Subcutaneous abdominal adipose tissue (tissue), 5 donors: ENCODE measurements at regions not wholly inside any gene's neighbourhood (a gene's known extent, or its start where the extent isn't known, plus 50 kb on each side); places are given as distances from the start of the nearest gene placed in this dataset.

ENCODE experiments used
- H3K27ac ChIP-seq: one replicate; pipeline ENCODE4 v1.7.0; 2013; ENCODE audit warnings: low read depth, mild to moderate bottlenecking, inconsistent platforms, low read length, moderate library complexity
- H3K27me3 ChIP-seq, 5 donors: one replicate each; pipeline ENCODE4 v1.7.0; 2013; ENCODE audit warnings: low read length in 5 of 5, inconsistent platforms in 1 of 5; ENCODE audit not compliant: control insufficient read depth in 5 of 5, insufficient read depth in 4 of 5
- H3K36me3 ChIP-seq, 5 donors: one replicate each; pipeline ENCODE4 v1.7.0; 2013; ENCODE audit warnings: low read length in 5 of 5; ENCODE audit not compliant: control insufficient read depth in 5 of 5, insufficient read depth in 5 of 5
- H3K4me1 ChIP-seq, 5 donors: one replicate each; pipeline ENCODE4 v1.7.0; 2013; ENCODE audit warnings: low read length in 5 of 5, mild to moderate bottlenecking in 3 of 5, moderate library complexity in 1 of 5; ENCODE audit not compliant: control insufficient read depth in 5 of 5, insufficient read depth in 5 of 5
- H3K4me3 ChIP-seq, 5 donors: one replicate each; pipeline ENCODE4 v1.7.0; 2013; ENCODE audit warnings: low read length in 5 of 5, low read depth in 1 of 5
- H3K9ac ChIP-seq, 5 donors: one replicate each; pipeline ENCODE4 v1.7.0; 2013; ENCODE audit warnings: low read length in 5 of 5, mild to moderate bottlenecking in 4 of 5, moderate library complexity in 3 of 5
- H3K9me3 ChIP-seq, 5 donors: one replicate each; pipeline ENCODE4 v1.7.0; 2013; ENCODE audit warnings: low read length in 5 of 5; ENCODE audit not compliant: control insufficient read depth in 5 of 5
- donor health status: healthy.
- donor health status: healthy.
- donor health status: healthy.
- donor health status: healthy.
- donor health status: healthy.

GRCh38 chr7:84700563-84701370 lies 486.1 kb downstream of the SEMA3D start:
- Histone ChIP-seq H3K9me3 (no peaks in the 10 kb centered on the region), H3K4me1 (no peaks in the 10 kb centered on the region), H3K36me3 (no peaks in the 10 kb centered on the region), H3K27ac (no peak overlapping the region), H3K9ac (no peak overlapping the region), H3K4me3 (no peak overlapping the region), H3K27me3 (no peaks in the 10 kb centered on the region)

- no peak overlapping the region for H3K27ac ChIP-seq
- peaks cover 0 to 2% (median 0%) of the 10 kb centered on the region in 5 donors for H3K9me3 ChIP-seq
- H3K4me3 ChIP-seq = no peak overlapping the region
- no peak overlapping the region for H3K9ac ChIP-seq
- H3K4me1 ChIP-seq = no peaks in the 10 kb centered on the region
- H3K27me3 ChIP-seq = no peaks in the 10 kb centered on the region
- H3K36me3 ChIP-seq = no peaks in the 10 kb centered on the region
Measured at GRCh38 chr7:84697506-84697905, 489.4 kb downstream of the SEMA3D start.

GRCh38 chr7:84693483-84693882 lies 493.4 kb downstream of the SEMA3D start:
- Histone ChIP-seq H3K4me3 (no peak overlapping the region), H3K9me3 (peaks cover 0 to 2% (median 0%) of the 10 kb centered on the region in 5 donors), H3K36me3 (no peaks in the 10 kb centered on the region), H3K9ac (no peak overlapping the region), H3K27ac (no peak overlapping the region), H3K27me3 (no peaks in the 10 kb centered on the region), H3K4me1 (no peaks in the 10 kb centered on the region)

- Histone ChIP-seq H3K27me3 (no peaks in the 10 kb centered on the region), H3K27ac (no peak overlapping the region), H3K9me3 (no peaks in the 10 kb centered on the region), H3K4me3 (no peak overlapping the region), H3K36me3 (no peaks in the 10 kb centered on the region), H3K9ac (no peak overlapping the region), H3K4me1 (no peaks in the 10 kb centered on the region)
Measured at GRCh38 chr7:84688671-84689070, 494.1 kb upstream of the SEMA3A start.

GRCh38 chr7:84686373-84686772 lies 491.8 kb upstream of the SEMA3A start:
- no peaks in the 10 kb centered on the region for H3K36me3 ChIP-seq
- no peak overlapping the region for H3K27ac ChIP-seq
- no peak overlapping the region for H3K9ac ChIP-seq
- no peaks in the 10 kb centered on the region for H3K27me3 ChIP-seq
- no peaks in the 10 kb centered on the region for H3K4me1 ChIP-seq
- H3K9me3 ChIP-seq = no peaks in the 10 kb centered on the region
- H3K4me3 ChIP-seq = no peak overlapping the region

- no peaks in the 10 kb centered on the region for H3K36me3 ChIP-seq
Measured at GRCh38 chr7:84684836-84685480, 490.4 kb upstream of the SEMA3A start.

GRCh38 chr7:84682543-84682942 lies 488.0 kb upstream of the SEMA3A start:
- H3K9me3 ChIP-seq = no peaks in the 10 kb centered on the region
- no peak overlapping the region for H3K27ac ChIP-seq
- H3K4me3 ChIP-seq = no peak overlapping the region
- peaks cover 0 to 2% (median 0%) of the 10 kb centered on the region in 5 donors for H3K4me1 ChIP-seq
- H3K9ac ChIP-seq = no peak overlapping the region
- no peaks in the 10 kb centered on the region for H3K36me3 ChIP-seq
- no peaks in the 10 kb centered on the region for H3K27me3 ChIP-seq

More at GRCh38 chr7:84684836-84685480, 490.4 kb upstream of the SEMA3A start:
- Histone ChIP-seq H3K27me3 (no peaks in the 10 kb centered on the region), H3K4me3 (no peak overlapping the region), H3K27ac (no peak overlapping the region), H3K4me1 (no peaks in the 10 kb centered on the region), H3K9ac (no peak overlapping the region), H3K9me3 (no peaks in the 10 kb centered on the region)

- no peak overlapping the region for H3K9ac ChIP-seq
- H3K27ac ChIP-seq = no peak overlapping the region
Measured at GRCh38 chr7:84678841-84679240, 484.3 kb upstream of the SEMA3A start.

GRCh38 chr7:84677117-84677732 lies 482.6 kb upstream of the SEMA3A start:
- no peaks in the 10 kb centered on the region for H3K36me3 ChIP-seq
- peaks cover 0 to 6% (median 3%) of the 10 kb centered on the region in 5 donors for H3K4me1 ChIP-seq
- no peak overlapping the region for H3K27ac ChIP-seq

More at GRCh38 chr7:84678841-84679240, 484.3 kb upstream of the SEMA3A start:
- Histone ChIP-seq H3K27me3 (no peaks in the 10 kb centered on the region), H3K4me1 (peaks cover 0 to 6% (median 3%) of the 10 kb centered on the region in 5 donors), H3K36me3 (no peaks in the 10 kb centered on the region), H3K9me3 (no peaks in the 10 kb centered on the region), H3K4me3 (no peak overlapping the region)

GRCh38 chr7:84675633-84676034 lies 481.0 kb upstream of the SEMA3A start:
- peaks cover 0 to 6% (median 5%) of the 10 kb centered on the region in 5 donors for H3K4me1 ChIP-seq
- no peak overlapping the region for H3K4me3 ChIP-seq
- no peaks in the 10 kb centered on the region for H3K36me3 ChIP-seq
- no peak overlapping the region for H3K9ac ChIP-seq
- H3K9me3 ChIP-seq = no peaks in the 10 kb centered on the region
- no peak overlapping the region for H3K27ac ChIP-seq
- no peaks in the 10 kb centered on the region for H3K27me3 ChIP-seq

More at GRCh38 chr7:84677117-84677732, 482.6 kb upstream of the SEMA3A start:
- no peak overlapping the region for H3K9ac ChIP-seq
- H3K27me3 ChIP-seq = no peaks in the 10 kb centered on the region
- H3K9me3 ChIP-seq = no peaks in the 10 kb centered on the region
- H3K4me3 ChIP-seq = no peak overlapping the region
